Effector memory CD8-positive, alpha-beta T cell (primary cell): ENCODE measurements at regions not wholly inside any gene's neighbourhood (a gene's known extent, or its start where the extent isn't known, plus 50 kb on each side); places are given as distances from the start of the nearest gene placed in this dataset.
A peak's percentile ranks its signal among the peaks of the same experiment; 100 is the strongest.

ENCODE experiments used
- ATAC-seq: fragments of 150-1000 bp; cut with Tn5 transposase; replicated peaks from 2 replicates; pipeline ENCODE4 v1.10.0; 2021; ENCODE audit warnings: mild to moderate bottlenecking, moderate library complexity
- DNase-seq, 3 experiments: peaks; one replicate each; pipeline ENCODE4 v3.0.0; 2021
- H3K27ac Mint-ChIP-seq, 2 donors: one replicate each; pipeline ENCODE4 v1.8.0; 2022; ENCODE audit warnings: mild to moderate bottlenecking in 2 of 2, mixed read lengths in 2 of 2, moderate library complexity in 2 of 2
- H3K27me3 Mint-ChIP-seq, 2 donors: one replicate each; pipeline ENCODE4 v1.8.0; 2022; ENCODE audit warnings: mixed read lengths in 2 of 2
- H3K36me3 Mint-ChIP-seq: one replicate; pipeline ENCODE4 v1.8.0; 2022; ENCODE audit warnings: mild to moderate bottlenecking, moderate library complexity, mixed read lengths; ENCODE audit not compliant: insufficient read depth
- H3K4me1 Mint-ChIP-seq, 2 donors: one replicate each; pipeline ENCODE4 v1.8.0; 2022; ENCODE audit warnings: low read depth in 2 of 2, mixed read lengths in 2 of 2
- H3K4me3 Mint-ChIP-seq, 2 donors: one replicate each; pipeline ENCODE4 v1.8.0; 2022; ENCODE audit warnings: mild to moderate bottlenecking in 2 of 2, mixed read lengths in 2 of 2, moderate library complexity in 2 of 2
- H3K9me3 Mint-ChIP-seq, 2 donors: one replicate each; pipeline ENCODE4 v1.8.0; 2022; ENCODE audit warnings: mixed read lengths in 2 of 2

- DNase-seq, result no peak
Observed at GRCh38 chr10:88150339-88150738, 286.9 kb downstream of the PTEN start.

GRCh38 chr10:88152728-88153133 is 289.3 kb downstream of the PTEN start:
- Mint-ChIP-seq H3K27ac (peak overlapping the region; percentile 18 to 28), H3K4me3 (no peak overlapping the region), H3K9me3 (peaks cover 0 to 1% of the 10 kb centered on the region in 2 donors), H3K36me3 (no peaks in the 10 kb centered on the region), H3K4me1 (peaks cover 0 to 4% of the 10 kb centered on the region in 2 donors), H3K27me3 (no peaks in the 10 kb centered on the region)
- DNase-seq (peak in 1 of 3 experiments; percentile 8), ATAC-seq (peak; percentile 82)

More at GRCh38 chr10:88150339-88150738, 286.9 kb downstream of the PTEN start:
- H3K4me3 Mint-ChIP-seq, result no peak overlapping the region
- H3K9me3 Mint-ChIP-seq, result peaks cover 0 to 1% of the 10 kb centered on the region in 2 donors
- H3K27me3 Mint-ChIP-seq, result no peaks in the 10 kb centered on the region
- no peaks in the 10 kb centered on the region for H3K36me3 Mint-ChIP-seq
- H3K4me1 Mint-ChIP-seq, result peaks cover 0 to 4% of the 10 kb centered on the region in 2 donors
- H3K27ac Mint-ChIP-seq, result no peak overlapping the region
- no peak for ATAC-seq

- ATAC-seq (no peak), DNase-seq (no peak)
- peaks cover 0 to 1% of the 10 kb centered on the region in 2 donors for H3K9me3 Mint-ChIP-seq
- no peaks in the 10 kb centered on the region for H3K36me3 Mint-ChIP-seq
- no peak overlapping the region for H3K4me3 Mint-ChIP-seq
- peaks cover 0 to 4% of the 10 kb centered on the region in 2 donors for H3K4me1 Mint-ChIP-seq
- H3K27me3 Mint-ChIP-seq, result no peaks in the 10 kb centered on the region
- no peak overlapping the region for H3K27ac Mint-ChIP-seq
Observed at GRCh38 chr10:88154596-88155250, 291.3 kb downstream of the PTEN start.

- peaks cover 0 to 1% of the 10 kb centered on the region in 2 donors for H3K9me3 Mint-ChIP-seq
- H3K36me3 Mint-ChIP-seq, result no peaks in the 10 kb centered on the region
- no peak overlapping the region for H3K4me3 Mint-ChIP-seq
- no peak for ATAC-seq
- H3K27me3 Mint-ChIP-seq, result no peaks in the 10 kb centered on the region
- no peak for DNase-seq
- peaks cover 0 to 4% of the 10 kb centered on the region in 2 donors for H3K4me1 Mint-ChIP-seq
- H3K27ac Mint-ChIP-seq, result no peak overlapping the region
Observed at GRCh38 chr10:88156341-88156740, 292.9 kb downstream of the PTEN start.

- DNase-seq (no peak), ATAC-seq (no peak)
- Mint-ChIP-seq H3K27me3 (no peaks in the 10 kb centered on the region), H3K36me3 (no peaks in the 10 kb centered on the region), H3K4me1 (no peaks in the 10 kb centered on the region), H3K4me3 (no peak overlapping the region), H3K9me3 (no peaks in the 10 kb centered on the region), H3K27ac (no peak overlapping the region)
Observed at GRCh38 chr10:88157981-88158465, 294.6 kb downstream of the PTEN start.

GRCh38 chr10:88158526-88159122 is 295.2 kb downstream of the PTEN start:
- no peaks in the 10 kb centered on the region for H3K27me3 Mint-ChIP-seq
- no peaks in the 10 kb centered on the region for H3K9me3 Mint-ChIP-seq
- no peaks in the 10 kb centered on the region for H3K4me1 Mint-ChIP-seq
- no peak for ATAC-seq
- no peak overlapping the region for H3K27ac Mint-ChIP-seq
- no peaks in the 10 kb centered on the region for H3K36me3 Mint-ChIP-seq
- DNase-seq, result no peak
- no peak overlapping the region for H3K4me3 Mint-ChIP-seq

- DNase-seq, result no peak
- Mint-ChIP-seq H3K36me3 (no peaks in the 10 kb centered on the region), H3K27ac (no peak overlapping the region), H3K27me3 (no peaks in the 10 kb centered on the region), H3K4me3 (no peak overlapping the region), H3K9me3 (no peaks in the 10 kb centered on the region), H3K4me1 (peaks cover 0 to under 1% of the 10 kb centered on the region in 2 donors)
- ATAC-seq, result no peak
Observed at GRCh38 chr10:88159127-88159829, 295.9 kb downstream of the PTEN start.

- no peaks in the 10 kb centered on the region for H3K9me3 Mint-ChIP-seq
- peaks cover 0 to 2% of the 10 kb centered on the region in 2 donors for H3K4me1 Mint-ChIP-seq
Observed at GRCh38 chr10:88161070-88161469, 297.6 kb downstream of the PTEN start.

GRCh38 chr10:88161756-88162155 is 298.3 kb downstream of the PTEN start:
- Mint-ChIP-seq H3K4me3 (no peak overlapping the region), H3K4me1 (peaks cover 0 to 2% of the 10 kb centered on the region in 2 donors), H3K36me3 (no peaks in the 10 kb centered on the region), H3K27me3 (no peaks in the 10 kb centered on the region), H3K27ac (no peak overlapping the region), H3K9me3 (no peaks in the 10 kb centered on the region)
- ATAC-seq, result no peak
- DNase-seq, result no peak

More at GRCh38 chr10:88161070-88161469, 297.6 kb downstream of the PTEN start:
- DNase-seq (no peak), ATAC-seq (no peak)
- H3K36me3 Mint-ChIP-seq, result no peaks in the 10 kb centered on the region
- no peak overlapping the region for H3K27ac Mint-ChIP-seq
- no peaks in the 10 kb centered on the region for H3K27me3 Mint-ChIP-seq
- no peak overlapping the region for H3K4me3 Mint-ChIP-seq

GRCh38 chr10:88162852-88163251 is 299.4 kb downstream of the PTEN start:
- H3K36me3 Mint-ChIP-seq, result peaks cover 3% of the 10 kb centered on the region
- no peaks in the 10 kb centered on the region for H3K27me3 Mint-ChIP-seq
- no peak overlapping the region for H3K4me3 Mint-ChIP-seq
- H3K4me1 Mint-ChIP-seq, result peaks cover 0 to 2% of the 10 kb centered on the region in 2 donors
- DNase-seq (no peak), ATAC-seq (no peak)
- no peak overlapping the region for H3K27ac Mint-ChIP-seq
- H3K9me3 Mint-ChIP-seq, result no peaks in the 10 kb centered on the region

- H3K27me3 Mint-ChIP-seq, result no peaks in the 10 kb centered on the region
- no peak overlapping the region for H3K27ac Mint-ChIP-seq
- H3K36me3 Mint-ChIP-seq, result peaks cover 3% of the 10 kb centered on the region
- ATAC-seq (no peak), DNase-seq (no peak)
- H3K9me3 Mint-ChIP-seq, result peaks cover 0 to under 1% of the 10 kb centered on the region in 2 donors
- H3K4me1 Mint-ChIP-seq, result peaks cover 0 to 2% of the 10 kb centered on the region in 2 donors
- H3K4me3 Mint-ChIP-seq, result no peak overlapping the region
Observed at GRCh38 chr10:88163572-88163971, 300.1 kb downstream of the PTEN start.

GRCh38 chr10:88164471-88164870 is 301.0 kb downstream of the PTEN start:
- peaks cover 0 to 8% of the 10 kb centered on the region in 2 donors for H3K9me3 Mint-ChIP-seq
- H3K4me3 Mint-ChIP-seq, result no peak overlapping the region
- ATAC-seq (no peak), DNase-seq (no peak)
- H3K4me1 Mint-ChIP-seq, result peaks cover 0 to 2% of the 10 kb centered on the region in 2 donors
- peak overlapping the region in 1 of 2 donors; percentile 7 for H3K27ac Mint-ChIP-seq
- no peaks in the 10 kb centered on the region for H3K27me3 Mint-ChIP-seq
- H3K36me3 Mint-ChIP-seq, result peaks cover 3% of the 10 kb centered on the region

- H3K36me3 Mint-ChIP-seq, result peaks cover 3% of the 10 kb centered on the region
- ATAC-seq (no peak), DNase-seq (no peak)
- H3K27ac Mint-ChIP-seq, result no peak overlapping the region
- H3K9me3 Mint-ChIP-seq, result peaks cover 0 to 8% of the 10 kb centered on the region in 2 donors
- no peaks in the 10 kb centered on the region for H3K27me3 Mint-ChIP-seq
- peaks cover 4 to 9% of the 10 kb centered on the region in 2 donors for H3K4me1 Mint-ChIP-seq
- no peak overlapping the region for H3K4me3 Mint-ChIP-seq
Observed at GRCh38 chr10:88165849-88166271, 302.4 kb downstream of the PTEN start.
